HG03442 (cell line): ENCODE measurements at regions not wholly inside any gene's neighbourhood (a gene's known extent, or its start where the extent isn't known, plus 50 kb on each side); places are given as distances from the start of the nearest gene placed in this dataset.

Experiments used
- ATAC-seq: cut with Tn5 transposase; IDR thresholded peaks from one replicate; pipeline ENCODE4 v1.9.1; 2021; ENCODE audit warnings: mild to moderate bottlenecking, moderate library complexity; ENCODE audit not compliant: unreplicated experiment

GRCh38 chr9:74303945-74304344 is 193.2 kb upstream of the RORB start:
- ATAC-seq: no peak

GRCh38 chr9:74304598-74304997 is 192.5 kb upstream of the RORB start:
- ATAC-seq: no peak

GRCh38 chr9:74309654-74310053 is 187.5 kb upstream of the RORB start:
- no peak for ATAC-seq

- ATAC-seq: no peak
Measured at GRCh38 chr9:74317235-74317634, 179.9 kb upstream of the RORB start.

- ATAC-seq: no peak
Measured at GRCh38 chr9:74321396-74321795, 175.7 kb upstream of the RORB start.

- ATAC-seq: no peak
Measured at GRCh38 chr9:74322661-74323314, 174.3 kb upstream of the RORB start.

GRCh38 chr9:74330487-74331214 is 166.5 kb upstream of the RORB start:
- no peak for ATAC-seq

- ATAC-seq: no peak
Measured at GRCh38 chr9:74331607-74332006, 165.5 kb upstream of the RORB start.

- no peak for ATAC-seq
Measured at GRCh38 chr9:74333384-74334032, 163.6 kb upstream of the RORB start.

GRCh38 chr9:74334271-74334670 is 162.9 kb upstream of the RORB start:
- no peak for ATAC-seq

- no peak for ATAC-seq
Measured at GRCh38 chr9:74336161-74336560, 161.0 kb upstream of the RORB start.

- no peak for ATAC-seq
Measured at GRCh38 chr9:74348777-74349176, 148.4 kb upstream of the RORB start.

GRCh38 chr9:74355107-74355506 is 142.0 kb upstream of the RORB start:
- no peak for ATAC-seq

GRCh38 chr9:74357577-74357976 is 139.6 kb upstream of the RORB start:
- no peak for ATAC-seq

- ATAC-seq: no peak
Measured at GRCh38 chr9:74358959-74359358, 138.2 kb upstream of the RORB start.

GRCh38 chr9:74361508-74361907 is 135.6 kb upstream of the RORB start:
- ATAC-seq: no peak

GRCh38 chr9:74362423-74362822 is 134.7 kb upstream of the RORB start:
- ATAC-seq: no peak

GRCh38 chr9:74366111-74366510 is 131.0 kb upstream of the RORB start:
- ATAC-seq: no peak

- no peak for ATAC-seq
Measured at GRCh38 chr9:74369844-74370243, 127.3 kb upstream of the RORB start.

- ATAC-seq: no peak
Measured at GRCh38 chr9:74373348-74373747, 123.8 kb upstream of the RORB start.

- peak; percentile 65 for ATAC-seq
Measured at GRCh38 chr9:74379718-74380117, 117.4 kb upstream of the RORB start.

- no peak for ATAC-seq
Measured at GRCh38 chr9:74391816-74392215, 105.3 kb upstream of the RORB start.
